OCI-LY1 (cell line): ENCODE measurements at regions not wholly inside any gene's neighbourhood (a gene's known extent, or its start where the extent isn't known, plus 50 kb on each side); places are given as distances from the start of the nearest gene placed in this dataset.

Experiments
- H2AFZ ChIP-seq: fragments of 200-600 bp; sonication (generic), shearing (Covaris generic); 2 replicates; pipeline ENCODE4 v1.6.0; 2014; ENCODE audit warnings: antibody characterized with exemption, mild to moderate bottlenecking, low read length
- H3F3A ChIP-seq: fragments of 200-600 bp; sonication (generic), shearing (Covaris generic); 2 replicates; pipeline ENCODE4 v1.6.0; 2014; ENCODE audit warnings: mild to moderate bottlenecking, antibody characterized with exemption, low read length, moderate library complexity; ENCODE audit not compliant: insufficient read depth
- H3K27ac ChIP-seq: fragments of 200-600 bp; sonication (generic); 2 replicates; pipeline ENCODE4 v1.5.1; 2014; ENCODE audit warnings: low read length, mixed run types, mild to moderate bottlenecking, low read depth; ENCODE audit not compliant: poor library complexity, severe bottlenecking
- H3K27me3 ChIP-seq: fragments of 200-600 bp; sonication (generic); 2 replicates; pipeline ENCODE4 v1.6.0; 2014; ENCODE audit warnings: antibody characterized with exemption, mild to moderate bottlenecking, low read length, moderate library complexity; ENCODE audit not compliant: insufficient read depth
- H3K36me3 ChIP-seq: fragments of 200-600 bp; sonication (generic); 2 replicates; pipeline ENCODE4 v1.6.1; 2014; ENCODE audit warnings: mild to moderate bottlenecking, antibody characterized with exemption, low read length, moderate library complexity, mixed read lengths; ENCODE audit not compliant: insufficient read depth
- H3K4me1 ChIP-seq: fragments of 200-600 bp; sonication (generic); 2 replicates; pipeline ENCODE4 v1.5.1; 2014; ENCODE audit warnings: mild to moderate bottlenecking, low read length, moderate library complexity; ENCODE audit not compliant: insufficient read depth, severe bottlenecking
- H3K4me2 ChIP-seq: fragments of 200-600 bp; sonication (generic), shearing (Covaris generic); 2 replicates; pipeline ENCODE4 v1.6.1; 2014; ENCODE audit warnings: low read length
- H3K4me3 ChIP-seq: fragments of 200-600 bp; sonication (generic); 2 replicates; pipeline ENCODE4 v1.5.1; 2014; ENCODE audit warnings: low read length, low read depth, mild to moderate bottlenecking, mixed read lengths; ENCODE audit not compliant: poor library complexity, severe bottlenecking
- H3K79me2 ChIP-seq: fragments of 200-600 bp; shearing (Covaris generic); 2 replicates; pipeline ENCODE4 v1.6.1; 2016; ENCODE audit warnings: mixed run types, low read length, mixed read lengths; ENCODE audit not compliant: insufficient read depth
- H3K9ac ChIP-seq: fragments of 200-600 bp; sonication (generic), shearing (Covaris generic); 2 replicates; pipeline ENCODE4 v1.6.1; 2014; ENCODE audit warnings: mild to moderate bottlenecking, low read length, mixed read lengths
- H3K9me2 ChIP-seq: fragments of 200-600 bp; sonication (generic), shearing (Covaris generic); 2 replicates; pipeline ENCODE4 v1.6.1; 2014; ENCODE audit warnings: low read depth, mild to moderate bottlenecking, low read length, mixed read lengths
- H3K9me3 ChIP-seq: fragments of 200-600 bp; shearing (Covaris generic); 2 replicates; pipeline ENCODE4 v1.6.1; 2014; ENCODE audit warnings: low read length, mixed read lengths
- H4K20me1 ChIP-seq: fragments of 200-600 bp; sonication (generic), shearing (Covaris generic); 2 replicates; pipeline ENCODE4 v1.6.0; 2016; ENCODE audit warnings: mild to moderate bottlenecking, low read length; ENCODE audit not compliant: insufficient read depth
- EZH2 ChIP-seq: fragments of 200-600 bp; sonication (generic), shearing (Covaris generic); IDR thresholded peaks from 2 replicates; pipeline ENCODE4 v1.8.0; 2017; ENCODE audit warnings: borderline replicate concordance, mixed run types, mild to moderate bottlenecking, antibody characterized with exemption, low read length, moderate library complexity, mixed read lengths
- TF ChIP-seq, protein P1 (sequence below): fragments of 200-600 bp; sonication (generic), shearing (Covaris generic); IDR thresholded peaks from 2 replicates; pipeline ENCODE4 v1.5.1; 2017; ENCODE audit warnings: mild to moderate bottlenecking, antibody characterized with exemption, low read length, moderate library complexity, mixed read lengths

DNA sequence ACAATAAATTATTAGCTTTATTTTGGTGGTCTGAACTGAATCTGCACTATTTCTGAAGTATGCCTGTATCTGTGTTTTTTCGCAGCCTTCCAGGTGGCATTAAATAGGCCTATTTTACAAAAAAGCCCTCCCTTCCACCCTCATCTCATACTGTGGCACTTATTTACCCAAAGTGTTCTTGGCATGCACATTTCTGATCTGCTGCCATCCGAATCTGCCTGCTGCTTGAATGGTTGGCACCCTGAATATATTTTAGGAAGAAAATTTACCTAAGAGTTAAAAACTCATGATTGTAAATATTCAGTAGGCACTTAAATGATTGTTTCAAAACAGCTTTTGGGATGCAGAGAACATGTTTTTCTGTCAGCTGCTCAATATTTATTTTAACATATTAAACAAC is 150.1 kb downstream of the SLC28A3 start:
- no peak overlapping the region for H3K4me2 ChIP-seq
- H4K20me1 ChIP-seq = no peaks in the 10 kb centered on the region
- no peak overlapping the region for H3K27ac ChIP-seq
- TF ChIP-seq, protein P1, sequence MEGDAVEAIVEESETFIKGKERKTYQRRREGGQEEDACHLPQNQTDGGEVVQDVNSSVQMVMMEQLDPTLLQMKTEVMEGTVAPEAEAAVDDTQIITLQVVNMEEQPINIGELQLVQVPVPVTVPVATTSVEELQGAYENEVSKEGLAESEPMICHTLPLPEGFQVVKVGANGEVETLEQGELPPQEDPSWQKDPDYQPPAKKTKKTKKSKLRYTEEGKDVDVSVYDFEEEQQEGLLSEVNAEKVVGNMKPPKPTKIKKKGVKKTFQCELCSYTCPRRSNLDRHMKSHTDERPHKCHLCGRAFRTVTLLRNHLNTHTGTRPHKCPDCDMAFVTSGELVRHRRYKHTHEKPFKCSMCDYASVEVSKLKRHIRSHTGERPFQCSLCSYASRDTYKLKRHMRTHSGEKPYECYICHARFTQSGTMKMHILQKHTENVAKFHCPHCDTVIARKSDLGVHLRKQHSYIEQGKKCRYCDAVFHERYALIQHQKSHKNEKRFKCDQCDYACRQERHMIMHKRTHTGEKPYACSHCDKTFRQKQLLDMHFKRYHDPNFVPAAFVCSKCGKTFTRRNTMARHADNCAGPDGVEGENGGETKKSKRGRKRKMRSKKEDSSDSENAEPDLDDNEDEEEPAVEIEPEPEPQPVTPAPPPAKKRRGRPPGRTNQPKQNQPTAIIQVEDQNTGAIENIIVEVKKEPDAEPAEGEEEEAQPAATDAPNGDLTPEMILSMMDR = no peak
- TF ChIP-seq EZH2 = no peak
- no peaks in the 10 kb centered on the region for H3F3A ChIP-seq
- H3K9me2 ChIP-seq = no peaks in the 10 kb centered on the region
- H3K9me3 ChIP-seq = no peaks in the 10 kb centered on the region
- no peaks in the 10 kb centered on the region for H3K27me3 ChIP-seq
- H3K79me2 ChIP-seq = no peaks in the 10 kb centered on the region
- H3K9ac ChIP-seq = no peak overlapping the region
- H3K36me3 ChIP-seq = no peaks in the 10 kb centered on the region
- H3K4me3 ChIP-seq = no peak overlapping the region
- H3K4me1 ChIP-seq = no peaks in the 10 kb centered on the region
- H2AFZ ChIP-seq = no peak overlapping the region

DNA sequence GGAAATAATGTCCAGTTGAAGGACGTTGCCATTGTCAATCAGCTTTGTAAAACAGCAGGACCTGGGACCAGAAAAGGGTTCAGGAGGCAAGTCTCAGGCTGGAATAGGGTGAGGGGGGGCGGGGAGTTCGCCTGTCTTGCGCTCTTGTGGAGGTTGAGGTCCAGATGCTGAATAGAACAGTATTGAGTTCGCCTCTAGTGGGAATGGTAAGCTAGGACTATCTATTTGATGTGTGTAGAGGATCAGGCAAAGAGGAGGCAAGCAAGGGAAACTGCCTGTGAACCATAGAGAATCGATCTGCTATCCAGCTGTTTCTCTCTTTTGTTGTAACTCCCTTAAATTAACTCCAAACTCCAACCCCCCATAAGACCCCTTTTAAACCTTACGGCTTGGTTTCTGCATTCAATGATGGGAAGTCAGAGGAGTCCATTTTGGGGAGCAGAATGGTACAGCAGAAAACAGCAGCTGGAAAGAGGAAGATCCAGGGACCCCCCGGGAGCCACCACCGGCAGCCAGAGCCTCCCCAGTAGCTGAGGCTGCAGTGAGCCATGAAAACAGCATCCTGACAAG is 133.7 kb downstream of the SLC28A3 start:
- H3K9me2 ChIP-seq = no peaks in the 10 kb centered on the region
- H3K4me3 ChIP-seq = no peak overlapping the region
- no peak overlapping the region for H2AFZ ChIP-seq

DNA sequence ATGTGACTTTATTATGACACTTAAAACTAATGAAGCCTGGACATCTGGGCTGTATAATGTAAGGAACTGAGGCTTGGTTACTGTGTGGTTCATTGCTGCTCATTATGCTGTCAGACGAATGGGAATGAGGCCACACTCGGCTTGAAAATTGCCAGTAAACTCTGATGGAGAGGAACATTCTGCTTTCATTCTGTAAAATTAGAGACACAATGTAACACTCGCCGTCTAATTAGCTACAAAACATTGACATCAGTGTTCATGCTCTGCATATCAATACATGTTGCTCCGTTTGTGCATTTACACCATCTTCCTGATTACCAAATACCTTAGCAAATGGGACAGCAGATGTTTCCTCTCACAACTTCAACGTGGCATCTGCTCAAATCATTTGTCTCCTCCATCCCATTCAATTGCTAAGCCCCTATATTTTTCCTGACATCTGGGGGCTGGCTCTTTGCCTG is 133.0 kb downstream of the SLC28A3 start:
- H3K4me2 ChIP-seq = no peak overlapping the region
- H3K27me3 ChIP-seq = no peaks in the 10 kb centered on the region
- no peak overlapping the region for H3K9ac ChIP-seq

More for the DNA sequence above, 133.7 kb downstream of the SLC28A3 start:
- Histone ChIP-seq H3K79me2 (no peaks in the 10 kb centered on the region), H3K27me3 (no peaks in the 10 kb centered on the region), H3F3A (no peaks in the 10 kb centered on the region), H3K36me3 (no peaks in the 10 kb centered on the region), H3K9me3 (no peaks in the 10 kb centered on the region), H3K9ac (no peak overlapping the region), H3K4me2 (no peak overlapping the region), H4K20me1 (no peaks in the 10 kb centered on the region), H3K4me1 (no peaks in the 10 kb centered on the region), H3K27ac (no peak overlapping the region)
- TF ChIP-seq, protein P1 = no peak
- no peak for TF ChIP-seq EZH2

More for the DNA sequence above, 133.0 kb downstream of the SLC28A3 start:
- H3K79me2 ChIP-seq = no peaks in the 10 kb centered on the region
- no peaks in the 10 kb centered on the region for H3K9me3 ChIP-seq
- H3F3A ChIP-seq = no peaks in the 10 kb centered on the region
- no peak for TF ChIP-seq EZH2
- TF ChIP-seq, protein P1 = no peak
- no peaks in the 10 kb centered on the region for H4K20me1 ChIP-seq
- H3K4me3 ChIP-seq = no peak overlapping the region
- no peaks in the 10 kb centered on the region for H3K4me1 ChIP-seq
- H2AFZ ChIP-seq = no peak overlapping the region
- no peaks in the 10 kb centered on the region for H3K9me2 ChIP-seq
- no peak overlapping the region for H3K27ac ChIP-seq
- no peaks in the 10 kb centered on the region for H3K36me3 ChIP-seq
